GM12865 (cell line): ENCODE measurements at regions not wholly inside any gene's neighbourhood (a gene's known extent, or its start where the extent isn't known, plus 50 kb on each side); places are given as distances from the start of the nearest gene placed in this dataset.

Experiments
- DNase-seq: peaks from one replicate; pipeline ENCODE4 v3.0.0; 2010; ENCODE audit warnings: low read depth
- H3K4me3 ChIP-seq: 2 replicates; pipeline ENCODE4 v1.5.1; 2011; ENCODE audit warnings: mild to moderate bottlenecking, low read depth, low read length, control low read depth
- TF ChIP-seq, protein P1 (sequence below): IDR thresholded peaks from 2 replicates; pipeline ENCODE4 v1.5.1; 2011; ENCODE audit warnings: low read length, control low read depth, low read depth, inconsistent platforms; ENCODE audit not compliant: insufficient read depth; ENCODE audit errors: missing control alignments

DNA sequence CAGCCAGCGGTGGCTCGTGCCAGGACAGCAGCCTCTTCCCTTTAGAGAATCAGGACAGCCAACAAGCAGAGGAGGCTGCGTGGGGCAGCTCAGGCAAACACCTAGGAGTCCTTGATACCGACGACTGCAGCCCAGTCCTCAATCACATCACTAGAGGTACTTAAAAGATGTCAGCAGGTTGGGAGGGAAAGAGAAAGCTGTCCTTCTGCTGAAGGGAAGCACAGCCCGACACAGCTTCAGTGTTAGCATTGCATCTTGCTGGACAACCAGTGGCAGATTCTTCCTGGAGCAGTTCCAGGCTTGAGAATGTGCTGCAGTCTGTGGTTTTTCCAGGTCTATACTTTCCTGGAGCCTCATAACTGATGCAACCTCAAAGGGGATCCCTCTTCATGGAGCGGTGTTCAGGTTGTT is 230.5 kb downstream of the SYK start:
- DNase-seq = no peak
- TF ChIP-seq, protein P1, sequence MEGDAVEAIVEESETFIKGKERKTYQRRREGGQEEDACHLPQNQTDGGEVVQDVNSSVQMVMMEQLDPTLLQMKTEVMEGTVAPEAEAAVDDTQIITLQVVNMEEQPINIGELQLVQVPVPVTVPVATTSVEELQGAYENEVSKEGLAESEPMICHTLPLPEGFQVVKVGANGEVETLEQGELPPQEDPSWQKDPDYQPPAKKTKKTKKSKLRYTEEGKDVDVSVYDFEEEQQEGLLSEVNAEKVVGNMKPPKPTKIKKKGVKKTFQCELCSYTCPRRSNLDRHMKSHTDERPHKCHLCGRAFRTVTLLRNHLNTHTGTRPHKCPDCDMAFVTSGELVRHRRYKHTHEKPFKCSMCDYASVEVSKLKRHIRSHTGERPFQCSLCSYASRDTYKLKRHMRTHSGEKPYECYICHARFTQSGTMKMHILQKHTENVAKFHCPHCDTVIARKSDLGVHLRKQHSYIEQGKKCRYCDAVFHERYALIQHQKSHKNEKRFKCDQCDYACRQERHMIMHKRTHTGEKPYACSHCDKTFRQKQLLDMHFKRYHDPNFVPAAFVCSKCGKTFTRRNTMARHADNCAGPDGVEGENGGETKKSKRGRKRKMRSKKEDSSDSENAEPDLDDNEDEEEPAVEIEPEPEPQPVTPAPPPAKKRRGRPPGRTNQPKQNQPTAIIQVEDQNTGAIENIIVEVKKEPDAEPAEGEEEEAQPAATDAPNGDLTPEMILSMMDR = no peak
- no peak overlapping the region for H3K4me3 ChIP-seq

- no peak overlapping the region for H3K4me3 ChIP-seq
- no peak for DNase-seq
- TF ChIP-seq, protein P1 = no peak
Observed at GRCh38 chr9:91033270-91033669, 231.7 kb downstream of the SYK start.

DNA sequence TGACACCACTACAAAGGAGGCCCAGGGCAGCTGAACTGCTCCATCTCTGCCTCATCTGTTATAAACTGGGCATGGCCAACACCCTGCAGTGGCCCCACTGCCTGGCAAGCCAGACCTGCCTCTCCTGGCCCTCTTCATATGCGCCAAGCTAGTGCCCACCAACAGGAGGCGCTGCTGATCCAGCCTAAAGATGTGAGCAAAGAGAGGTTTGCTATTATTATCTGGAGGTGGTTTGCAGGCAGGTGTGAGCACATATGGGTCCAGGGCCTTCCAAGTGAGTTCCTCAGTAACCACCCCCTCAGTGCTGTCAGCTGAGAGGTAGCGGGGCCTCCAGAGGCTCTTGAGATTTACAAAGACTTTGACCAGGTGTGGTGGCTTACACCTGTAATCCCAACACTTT is 232.2 kb downstream of the SYK start:
- no peak overlapping the region for H3K4me3 ChIP-seq
- DNase-seq = peak; percentile 74
- TF ChIP-seq, protein P1 = peak; percentile 77

- H3K4me3 ChIP-seq = no peak overlapping the region
- no peak for DNase-seq
- TF ChIP-seq, protein P1 = no peak
Observed at GRCh38 chr9:91034521-91034920, 232.9 kb downstream of the SYK start.

GRCh38 chr9:91034976-91035824 is 233.6 kb downstream of the SYK start:
- H3K4me3 ChIP-seq = no peak overlapping the region
- peak; percentile 43 for DNase-seq

GRCh38 chr9:91035825-91036208 is 234.2 kb downstream of the SYK start:
- no peak for DNase-seq
- H3K4me3 ChIP-seq = no peak overlapping the region
- TF ChIP-seq, protein P1 = no peak

More at GRCh38 chr9:91034976-91035824, 233.6 kb downstream of the SYK start:
- TF ChIP-seq, protein P1 = no peak

DNA sequence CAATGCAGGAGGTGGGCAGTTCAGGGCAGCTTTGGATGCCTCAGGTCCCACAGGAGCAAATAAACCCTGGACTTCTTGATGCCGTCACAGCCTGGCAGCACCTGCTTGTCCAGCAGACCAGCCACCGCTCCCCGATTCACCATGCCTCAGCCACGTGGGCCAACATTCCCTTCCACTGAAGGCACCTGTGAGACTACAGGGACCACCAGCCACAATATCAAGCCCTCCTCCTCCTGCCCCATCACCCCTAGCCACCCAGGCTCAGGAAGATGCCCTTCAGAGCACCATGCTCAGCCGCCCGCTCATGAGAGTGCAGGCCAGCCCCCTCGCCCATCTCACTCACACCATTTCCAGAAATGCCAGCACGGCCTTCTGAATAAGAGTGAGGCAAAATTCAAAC is 234.7 kb downstream of the SYK start:
- DNase-seq = no peak
- H3K4me3 ChIP-seq = no peak overlapping the region
- TF ChIP-seq, protein P1 = no peak
